ENCODE measurements at regions not wholly inside any gene's neighbourhood (a gene's known extent, or its start where the extent isn't known, plus 50 kb on each side); places are given as distances from the start of the nearest gene placed in this dataset.

- TF ChIP-seq USF2 (IDR thresholded peaks at IDR 0.05; ENCODE audit: low read depth, low read length) (no peak), USF2 (CRISPR knock-in tag; IDR thresholded peaks at IDR 0.05; ENCODE audit: borderline replicate concordance) (no peak), ZNF343 (CRISPR knock-in tag; IDR thresholded peaks at IDR 0.05) (no peak), ZBTB37 (CRISPR knock-in tag; IDR thresholded peaks at IDR 0.05) (no peak), ZNF317 (CRISPR knock-in tag; IDR thresholded peaks at IDR 0.05) (no peak), PRDM10 (CRISPR knock-in tag; IDR thresholded peaks at IDR 0.05; ENCODE audit: low read depth) (no peak), ZNF737 (CRISPR knock-in tag; IDR thresholded peaks at IDR 0.05; ENCODE audit: borderline replicate concordance) (no peak), JDP2 (CRISPR knock-in tag; IDR thresholded peaks at IDR 0.05; ENCODE audit: borderline replicate concordance) (no peak), RXRA (CRISPR knock-in tag; IDR thresholded peaks at IDR 0.05) (no peak)
Measured at GRCh38 chrX:144295921-144296320, 412.1 kb downstream of the UBE2NL start (continued).
